Globus pallidus (tissue), 1 donor: ENCODE measurements at regions not wholly inside any gene's neighbourhood (a gene's known extent, or its start where the extent isn't known, plus 50 kb on each side); places are given as distances from the start of the nearest gene placed in this dataset.

ENCODE experiments used
- DNase-seq: peaks from one replicate; pipeline ENCODE4 v3.0.0-alpha.2; 2015; ENCODE audit warnings: low spot score

- peak; percentile 66 for DNase-seq
Measured at GRCh38 chr3:69439643-69440270, 53.9 kb upstream of the FRMD4B start.

DNA sequence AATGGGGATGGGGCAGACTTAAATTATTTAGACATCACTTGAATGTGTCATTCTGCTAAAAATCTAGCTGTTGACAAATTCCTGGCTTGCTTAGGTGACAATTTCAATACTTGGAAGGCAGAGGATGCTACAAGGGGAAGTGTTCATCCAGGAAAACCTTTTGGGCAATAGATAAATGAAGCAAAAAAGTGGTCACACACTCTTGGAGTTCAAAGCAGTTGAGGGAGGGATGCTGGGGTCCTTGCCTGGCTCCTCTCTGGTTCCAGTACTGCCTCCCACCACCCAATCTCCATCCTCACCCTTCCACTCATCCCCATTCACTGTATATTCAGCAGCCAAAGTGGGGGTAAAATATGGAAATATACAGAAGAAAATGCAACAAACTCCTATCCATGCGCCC lies 52.6 kb upstream of the FRMD4B start:
- no peak for DNase-seq

- no peak for DNase-seq
Measured at GRCh38 chr3:69435274-69436265, 49.7 kb upstream of the FRMD4B start.
